Muscle of arm (tissue), 1 donor: ENCODE measurements at regions not wholly inside any gene's neighbourhood (a gene's known extent, or its start where the extent isn't known, plus 50 kb on each side); places are given as distances from the start of the nearest gene placed in this dataset.

ENCODE experiments used
- DNase-seq: peaks from one replicate; pipeline ENCODE4 v3.0.0-alpha.2; 2013

DNA sequence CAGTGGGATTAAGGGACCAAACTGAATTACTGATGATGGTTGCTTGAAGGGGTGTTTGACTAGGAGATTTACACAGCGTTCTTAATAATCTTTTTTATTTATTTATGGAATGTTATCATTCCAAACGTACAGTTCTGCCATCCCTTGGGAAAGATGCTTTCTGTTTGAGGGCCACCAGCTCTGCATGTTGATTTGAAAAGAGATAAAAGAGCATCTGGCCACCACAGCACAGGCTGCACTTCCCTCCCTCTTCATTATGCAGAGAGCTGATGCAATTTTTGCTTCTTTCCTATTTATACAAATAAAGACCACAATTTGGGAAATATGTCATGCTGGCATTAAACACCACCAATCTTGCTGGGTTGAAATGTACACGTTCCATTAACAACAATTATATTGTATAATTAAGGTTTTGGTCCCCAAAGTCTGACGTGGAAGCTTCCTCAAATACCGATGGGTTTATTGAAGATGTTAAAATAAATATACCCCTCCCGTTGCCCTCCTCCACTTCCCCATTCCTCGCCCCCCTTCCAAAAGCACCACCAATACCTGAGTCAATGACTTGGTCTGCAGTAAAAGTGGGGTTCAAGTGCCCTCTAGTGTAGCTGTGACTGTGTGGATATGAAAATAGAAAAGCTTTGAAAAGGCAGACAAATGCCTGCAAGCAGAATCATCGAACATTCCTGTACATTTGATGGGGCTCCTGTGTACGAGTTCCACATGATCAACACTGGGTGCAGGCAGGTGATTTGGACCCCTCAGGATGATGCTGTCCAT lies 211.9 kb downstream of the HRH4 start:
- DNase-seq = no peak

- no peak for DNase-seq
Observed at GRCh38 chr18:24674200-24674599, 213.8 kb downstream of the HRH4 start.

- no peak for DNase-seq
Observed at GRCh38 chr18:24674605-24675004, 214.2 kb downstream of the HRH4 start.

GRCh38 chr18:24677011-24677410 lies 216.6 kb downstream of the HRH4 start:
- no peak for DNase-seq

GRCh38 chr18:24678107-24678506 lies 217.7 kb downstream of the HRH4 start:
- DNase-seq = no peak

DNA sequence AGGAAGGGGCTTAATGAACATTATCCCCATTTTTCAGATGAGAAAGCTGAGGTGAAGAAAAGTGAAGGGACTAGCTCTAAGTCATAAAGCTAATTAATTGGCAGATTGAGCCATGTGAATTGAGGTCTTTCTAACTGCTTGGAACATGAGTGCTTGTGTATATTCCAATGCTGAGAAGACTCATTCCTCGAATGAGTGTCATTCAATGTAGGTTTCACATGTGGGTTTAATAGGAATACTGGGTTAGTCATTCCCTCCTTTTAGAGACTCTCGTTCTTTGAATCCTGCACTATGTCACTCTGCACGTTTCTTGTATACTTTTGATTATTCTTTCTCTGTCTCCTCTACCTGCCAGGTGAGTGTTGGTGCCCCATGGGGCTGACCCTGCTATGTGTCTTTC lies 218.2 kb downstream of the HRH4 start:
- DNase-seq = no peak

DNA sequence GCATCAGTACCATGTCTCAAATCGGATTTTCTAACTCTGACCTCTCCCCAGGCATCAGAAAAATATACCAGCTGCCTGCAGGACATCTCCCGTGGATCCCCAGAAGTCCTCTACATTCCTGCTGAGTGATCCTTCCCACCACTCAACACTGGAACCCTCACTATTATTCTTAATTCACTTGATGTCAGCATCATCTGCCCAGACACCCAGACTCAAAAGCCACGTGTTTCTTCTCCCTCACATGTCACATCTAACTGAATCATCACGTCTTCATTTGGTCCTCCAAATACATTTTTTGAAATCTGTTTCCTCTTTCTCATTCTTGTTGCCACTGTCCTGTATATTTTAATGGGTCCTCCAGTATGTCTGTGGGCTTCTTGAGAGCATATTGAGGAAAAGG lies 218.6 kb downstream of the HRH4 start:
- no peak for DNase-seq

- no peak for DNase-seq
Observed at GRCh38 chr18:24683925-24684324, 223.5 kb downstream of the HRH4 start.

- no peak for DNase-seq
Observed at GRCh38 chr18:24685254-24685959, 225.0 kb downstream of the HRH4 start.

DNA sequence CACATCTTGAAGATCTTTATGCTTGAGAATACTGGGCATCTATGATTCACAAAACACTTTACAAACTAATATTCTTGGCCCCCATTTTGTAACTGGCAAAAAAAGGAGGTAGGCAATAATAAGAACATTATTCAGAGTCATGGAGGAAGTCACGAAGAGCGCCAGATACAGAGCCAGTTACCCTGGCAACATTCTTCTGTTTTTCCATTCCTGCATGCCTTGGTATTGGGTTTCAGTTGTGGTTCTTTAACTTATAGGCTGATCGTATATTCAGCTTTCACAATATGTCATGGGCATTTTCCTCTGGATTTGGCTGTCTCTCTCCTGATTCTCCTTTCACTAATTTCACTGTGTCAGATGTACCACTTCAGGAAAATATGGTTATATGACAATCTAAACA lies 234.7 kb downstream of the HRH4 start:
- DNase-seq = peak; percentile 48

GRCh38 chr18:24702001-24702515 lies 241.6 kb downstream of the HRH4 start:
- DNase-seq = no peak

DNA sequence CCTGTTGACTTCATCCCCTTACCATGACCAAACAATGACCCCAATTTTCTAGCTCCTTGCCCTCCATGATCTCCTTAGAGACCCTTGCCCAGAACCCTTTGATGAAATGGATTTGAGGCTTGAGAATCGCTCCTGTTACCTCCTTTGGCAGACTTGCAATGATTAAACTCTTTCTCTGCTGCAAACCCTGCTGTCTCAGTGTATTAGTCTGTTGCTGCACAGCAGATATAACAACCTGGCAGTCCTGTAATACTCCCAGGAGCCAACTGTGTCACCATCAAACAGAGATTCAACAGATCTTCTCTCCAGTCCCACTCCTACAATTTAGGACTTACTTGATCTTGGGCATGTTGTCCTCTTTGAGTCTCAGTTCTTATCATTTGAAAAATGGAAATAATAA lies 242.9 kb downstream of the HRH4 start:
- DNase-seq = no peak

GRCh38 chr18:24704946-24705630 lies 244.7 kb downstream of the HRH4 start:
- no peak for DNase-seq

DNA sequence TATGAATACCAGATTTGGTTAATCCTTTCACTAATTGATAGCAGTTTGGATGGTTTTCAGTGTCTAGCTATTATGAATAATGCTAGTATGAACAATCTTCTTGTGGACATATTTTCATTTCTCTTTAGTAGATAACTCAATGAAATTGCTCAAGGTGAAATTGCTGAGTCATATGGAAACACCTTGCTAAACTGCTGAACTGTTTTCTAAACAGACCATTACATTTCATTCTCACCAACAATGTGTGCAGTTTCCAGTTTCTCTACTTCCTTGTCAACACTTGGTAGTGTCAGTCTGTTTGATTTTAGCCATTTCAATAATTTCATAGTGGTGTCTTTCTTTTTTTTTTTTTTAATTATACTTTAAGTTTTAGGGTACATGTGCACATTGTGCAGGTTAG lies 250.0 kb downstream of the HRH4 start:
- DNase-seq = no peak

- DNase-seq = no peak
Observed at GRCh38 chr18:24719791-24720190, 259.4 kb downstream of the HRH4 start.

- DNase-seq = no peak
Observed at GRCh38 chr18:24721388-24721787, 261.0 kb downstream of the HRH4 start.

DNA sequence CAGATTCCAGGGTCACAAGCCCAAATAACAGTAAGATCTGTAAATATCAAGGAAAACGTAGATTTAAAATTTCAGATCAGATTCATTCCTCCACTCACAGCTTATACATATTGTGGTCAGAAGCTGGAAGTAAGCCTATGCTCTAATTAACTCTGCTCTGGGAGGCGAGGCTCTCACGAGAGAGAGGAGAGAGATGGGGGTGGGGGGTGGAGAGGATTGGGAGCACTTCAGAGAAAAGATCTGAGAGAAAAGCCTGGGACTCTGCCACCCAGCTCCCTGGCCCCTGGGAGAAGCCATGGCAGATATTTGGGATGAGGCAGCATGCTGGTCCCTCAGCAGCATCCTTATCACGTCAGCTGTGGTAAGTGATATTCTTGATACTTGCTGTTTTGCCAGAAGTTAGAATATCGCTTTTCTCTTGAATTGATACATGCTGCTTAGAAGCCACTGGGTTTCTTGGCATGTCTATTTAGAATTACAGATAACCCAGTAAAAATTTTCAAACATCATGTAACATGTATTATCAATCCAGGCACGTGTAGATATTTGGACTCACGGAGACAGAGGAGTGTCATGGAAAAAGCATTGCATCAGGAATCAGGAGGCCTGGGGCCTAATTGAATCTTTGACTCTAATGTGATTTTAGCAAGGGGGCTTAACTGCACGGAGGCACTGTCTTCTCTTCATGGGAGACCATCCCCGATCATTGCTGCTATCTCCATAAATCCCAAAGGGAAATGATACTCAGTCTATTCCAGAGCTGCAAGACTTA lies 265.4 kb downstream of the HRH4 start:
- no peak for DNase-seq

GRCh38 chr18:24726727-24727492 lies 266.5 kb downstream of the HRH4 start:
- DNase-seq = peak; percentile 91

- no peak for DNase-seq
Observed at GRCh38 chr18:24727685-24728084, 267.2 kb downstream of the HRH4 start.

GRCh38 chr18:24731158-24731557 lies 270.7 kb downstream of the HRH4 start:
- no peak for DNase-seq

DNA sequence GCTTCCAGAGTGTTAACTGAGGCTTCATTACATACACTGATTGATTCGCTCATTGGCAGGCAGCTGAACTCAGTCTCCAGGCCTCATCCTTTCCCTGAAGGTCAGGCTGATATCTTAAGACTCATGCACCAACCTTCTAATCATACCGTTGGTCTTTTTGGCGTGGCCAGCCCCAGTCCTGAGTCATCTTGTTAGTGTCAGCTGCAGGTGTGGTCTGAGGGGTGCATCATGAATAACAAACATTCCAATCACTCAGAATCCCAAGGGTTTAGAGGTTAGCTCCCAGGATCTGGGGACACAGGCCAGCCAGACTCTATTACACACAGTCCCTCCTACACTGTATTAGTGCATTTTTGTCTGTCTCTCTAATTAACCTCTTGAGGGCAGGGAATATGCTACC lies 271.5 kb downstream of the HRH4 start:
- DNase-seq = no peak
